ENCODE measurements at regions not wholly inside any gene's neighbourhood (a gene's known extent, or its start where the extent isn't known, plus 50 kb on each side); places are given as distances from the start of the nearest gene placed in this dataset.
"Not testable (repeated sequence)": the region's sequence is repeated elsewhere in the genome, so short reads cannot be mapped to it uniquely, and the experiment has no call there.

GRCh38 chr3:51588724-51589123 lies 50.2 kb downstream of the RAD54L2 start:
- intact Hi-C loops (cut with DNase I, micrococcal nuclease) = no loop called here
- peak; percentile 32 for ATAC-seq
- DNase-seq = no peak

- ATAC-seq (no peak), DNase-seq (no peak)
- intact Hi-C loops (cut with DNase I, micrococcal nuclease) = no loop called here
Observed at GRCh38 chr3:51591231-51591630, 52.7 kb downstream of the RAD54L2 start.

- intact Hi-C loops (cut with DNase I, micrococcal nuclease) = no loop called here
- DNase-seq (no peak), ATAC-seq (no peak)
Observed at GRCh38 chr3:51593697-51594096, 55.2 kb downstream of the RAD54L2 start.

DNA sequence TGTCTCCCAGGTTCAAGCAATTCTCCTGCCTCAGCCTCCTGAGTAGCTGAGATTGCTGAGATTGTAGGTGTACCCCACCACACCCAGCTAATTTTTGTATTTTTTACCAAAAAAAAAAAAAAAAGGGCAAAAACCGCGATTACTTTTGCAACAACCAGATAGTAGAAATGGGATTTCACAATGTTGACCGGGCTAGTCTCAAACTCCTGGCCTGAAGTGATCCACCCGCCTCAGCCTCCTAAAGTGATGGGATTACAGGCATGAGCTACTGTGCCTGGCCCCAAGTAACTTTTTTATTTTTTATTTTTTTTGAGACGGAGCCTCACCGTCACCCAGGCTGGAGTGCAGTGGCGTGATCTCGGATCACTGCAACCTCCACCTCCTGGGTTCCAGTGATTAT lies 61.1 kb downstream of the RAD54L2 start:
- ATAC-seq; DNase-seq; intact Hi-C loops (cut with DNase I, micrococcal nuclease): not testable (repeated sequence)

- peak; percentile 60 for ATAC-seq
- intact Hi-C loops (cut with DNase I, micrococcal nuclease) = no loop called here
- DNase-seq = no peak
Observed at GRCh38 chr3:51604212-51604611, 65.7 kb downstream of the RAD54L2 start.

GRCh38 chr3:51605938-51606337 lies 65.1 kb upstream of the TEX264 start:
- DNase-seq = no peak
- ATAC-seq = no peak
- intact Hi-C loops (cut with DNase I, micrococcal nuclease) = no loop called here

DNA sequence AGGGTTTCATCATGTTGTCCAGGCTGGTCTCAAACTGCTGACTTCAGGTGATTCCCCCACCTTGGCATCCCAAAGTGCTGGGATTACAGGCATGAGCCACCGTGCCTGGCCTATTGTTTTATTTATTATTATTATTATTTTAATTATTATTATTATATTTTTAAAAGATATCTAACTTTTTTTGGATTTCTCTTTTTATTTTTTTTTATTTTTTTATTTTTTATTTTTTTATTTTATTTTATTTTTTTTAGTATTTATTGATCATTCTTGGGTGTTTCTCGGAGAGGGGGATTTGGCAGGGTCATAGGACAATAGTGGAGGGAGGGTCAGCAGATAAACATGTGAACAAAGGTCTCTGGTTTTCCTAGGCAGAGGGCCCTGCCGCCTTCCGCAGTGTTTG lies 64.2 kb upstream of the TEX264 start:
- DNase-seq; intact Hi-C loops (cut with DNase I, micrococcal nuclease); ATAC-seq: not testable (repeated sequence)

GRCh38 chr3:51607591-51608325 lies 63.3 kb upstream of the TEX264 start:
- intact Hi-C loops (cut with DNase I, micrococcal nuclease); DNase-seq; ATAC-seq: not testable (repeated sequence)

DNA sequence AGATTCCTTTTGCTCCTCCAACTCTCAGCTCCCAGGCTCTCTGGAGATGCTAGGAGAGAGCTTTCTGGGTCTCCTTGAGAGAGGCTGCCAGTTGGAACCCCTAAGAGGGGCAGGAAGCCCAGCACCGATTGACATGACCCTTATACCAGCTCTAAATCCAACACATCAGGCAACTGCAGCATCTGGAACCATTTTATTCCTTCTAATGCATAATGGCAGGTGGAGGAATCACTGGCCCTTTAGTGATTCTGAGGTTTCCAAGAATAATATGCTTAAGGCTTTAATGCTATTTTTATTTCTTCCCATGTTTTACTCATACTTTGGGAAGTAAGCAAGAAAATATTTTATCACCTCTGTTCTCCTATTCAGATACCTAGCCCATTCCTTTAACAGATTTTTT lies 60.3 kb upstream of the TEX264 start:
- ATAC-seq (no peak), DNase-seq (no peak)
- intact Hi-C loops (cut with DNase I, micrococcal nuclease) = no loop called here

DNA sequence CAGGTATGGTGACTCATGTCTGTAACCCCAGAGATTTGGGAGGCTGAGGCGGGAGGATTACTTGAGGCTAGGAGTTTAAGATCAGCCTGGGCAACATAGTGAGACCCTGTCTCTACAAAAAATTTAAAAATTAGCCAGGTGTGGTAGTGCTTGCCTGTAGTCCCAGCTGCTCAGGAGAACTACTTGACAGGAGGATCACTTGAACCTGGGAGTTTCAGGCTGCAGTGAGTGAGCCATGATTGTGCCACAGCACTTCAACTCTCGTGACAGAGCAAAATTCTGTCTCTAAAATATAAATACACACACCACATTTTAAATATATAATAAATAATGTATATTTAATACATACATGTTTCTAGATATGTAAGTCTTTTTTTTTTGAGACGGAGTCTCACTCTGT lies 53.5 kb upstream of the TEX264 start:
- DNase-seq = no peak
- ATAC-seq = no peak
- intact Hi-C loops (cut with DNase I, micrococcal nuclease) = no loop called here

DNA sequence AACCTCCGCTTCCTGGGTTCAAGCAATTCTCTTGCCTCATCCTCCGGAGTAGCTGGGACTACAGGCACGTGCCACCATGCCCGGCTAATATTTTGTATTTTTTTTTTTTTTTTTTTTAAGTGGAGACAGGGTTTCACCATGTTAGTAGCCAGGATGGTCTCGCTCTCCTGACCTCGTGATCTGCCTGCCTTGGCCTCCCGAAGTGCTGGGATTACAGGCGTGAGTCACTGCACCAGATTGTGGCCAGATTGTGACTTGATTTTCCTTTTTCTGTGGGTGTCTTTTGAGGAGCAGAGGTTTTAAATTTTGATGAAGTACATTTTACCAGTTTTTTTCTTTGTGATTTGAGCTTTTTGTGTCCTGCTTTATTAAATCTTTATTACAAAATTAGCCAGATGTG lies 53.0 kb upstream of the TEX264 start:
- DNase-seq; intact Hi-C loops (cut with DNase I, micrococcal nuclease); ATAC-seq: not testable (repeated sequence)

GRCh38 chr3:51618496-51618895 lies 52.6 kb upstream of the TEX264 start:
- intact Hi-C loops (cut with DNase I, micrococcal nuclease) = no loop called here

DNA sequence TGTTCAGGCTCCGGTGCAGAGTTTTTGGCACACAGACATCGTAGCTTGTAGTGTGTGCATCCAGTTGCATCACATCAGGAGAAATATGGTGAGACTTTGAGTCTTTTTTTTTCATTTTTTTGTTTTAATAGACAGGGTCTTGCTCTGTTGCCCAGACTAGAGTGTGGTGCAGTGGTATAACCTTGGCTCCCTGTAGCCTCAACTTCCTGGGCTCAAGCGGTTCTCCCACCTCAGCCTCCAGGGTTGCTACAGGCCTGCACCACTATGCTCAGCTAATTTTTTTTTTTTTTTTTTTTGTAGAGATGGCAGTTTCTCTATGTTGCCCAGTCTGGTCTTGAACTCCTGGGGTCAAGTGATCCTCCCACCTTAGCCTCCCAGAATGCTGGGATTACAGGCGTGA lies 51.1 kb upstream of the TEX264 start:
- intact Hi-C loops (cut with DNase I, micrococcal nuclease) = no loop called here
- no peak for ATAC-seq

More at GRCh38 chr3:51618496-51618895, 52.6 kb upstream of the TEX264 start:
- ATAC-seq (peak; percentile 35), DNase-seq (no peak)

GRCh38 chr3:51620543-51620942 lies 50.5 kb upstream of the TEX264 start:
- DNase-seq (no peak), ATAC-seq (no peak)
- intact Hi-C loops (cut with DNase I, micrococcal nuclease) = no loop called here

More for the DNA sequence above, 51.1 kb upstream of the TEX264 start:
- no peak for DNase-seq

GRCh38 chr3:51621091-51621892 lies 49.8 kb upstream of the TEX264 start:
- DNase-seq = no peak
- intact Hi-C loops (cut with DNase I, micrococcal nuclease) = no loop called here
- ATAC-seq = peak; percentile 30
